ENCODE measurements at regions not wholly inside any gene's neighbourhood (a gene's known extent, or its start where the extent isn't known, plus 50 kb on each side); places are given as distances from the start of the nearest gene placed in this dataset.

GRCh38 chr3:163058031-163058854 is 1561.6 kb downstream of the OTOL1 start:
- DNase-seq: no peak

GRCh38 chr3:163071713-163072112 is 1575.1 kb downstream of the OTOL1 start:
- DNase-seq: no peak

All from NCI-H1694 treated with DMSO at 0.1 percent for 48 hours (cell line).